ENCODE measurements at regions not wholly inside any gene's neighbourhood (a gene's known extent, or its start where the extent isn't known, plus 50 kb on each side); places are given as distances from the start of the nearest gene placed in this dataset.

DNA sequence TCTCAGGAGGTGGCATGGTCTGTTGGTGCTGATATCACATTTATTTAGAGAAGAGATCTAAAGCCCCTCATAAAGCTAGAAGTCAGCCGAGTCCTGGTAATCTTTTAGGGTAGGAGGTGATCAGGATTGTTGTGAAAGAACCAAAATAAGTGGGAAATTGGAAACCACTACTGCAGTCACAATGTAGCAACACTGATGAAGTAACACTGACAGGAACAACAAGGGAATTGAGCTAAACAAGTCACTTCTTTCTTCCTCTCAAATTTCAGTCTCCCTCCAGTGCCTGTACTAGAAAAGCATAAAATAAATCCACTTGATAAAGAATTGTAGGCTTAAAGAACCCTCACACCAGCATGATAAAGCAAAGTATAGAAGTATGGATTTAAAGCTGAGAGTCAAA is 1509.0 kb downstream of the GRIK2 start:
- TF ChIP-seq, protein P1, sequence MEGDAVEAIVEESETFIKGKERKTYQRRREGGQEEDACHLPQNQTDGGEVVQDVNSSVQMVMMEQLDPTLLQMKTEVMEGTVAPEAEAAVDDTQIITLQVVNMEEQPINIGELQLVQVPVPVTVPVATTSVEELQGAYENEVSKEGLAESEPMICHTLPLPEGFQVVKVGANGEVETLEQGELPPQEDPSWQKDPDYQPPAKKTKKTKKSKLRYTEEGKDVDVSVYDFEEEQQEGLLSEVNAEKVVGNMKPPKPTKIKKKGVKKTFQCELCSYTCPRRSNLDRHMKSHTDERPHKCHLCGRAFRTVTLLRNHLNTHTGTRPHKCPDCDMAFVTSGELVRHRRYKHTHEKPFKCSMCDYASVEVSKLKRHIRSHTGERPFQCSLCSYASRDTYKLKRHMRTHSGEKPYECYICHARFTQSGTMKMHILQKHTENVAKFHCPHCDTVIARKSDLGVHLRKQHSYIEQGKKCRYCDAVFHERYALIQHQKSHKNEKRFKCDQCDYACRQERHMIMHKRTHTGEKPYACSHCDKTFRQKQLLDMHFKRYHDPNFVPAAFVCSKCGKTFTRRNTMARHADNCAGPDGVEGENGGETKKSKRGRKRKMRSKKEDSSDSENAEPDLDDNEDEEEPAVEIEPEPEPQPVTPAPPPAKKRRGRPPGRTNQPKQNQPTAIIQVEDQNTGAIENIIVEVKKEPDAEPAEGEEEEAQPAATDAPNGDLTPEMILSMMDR (IDR thresholded peaks at IDR 0.05) = no peak
- TF ChIP-seq POLR2AphosphoS5 (IDR thresholded peaks at IDR 0.05; ENCODE audit: insufficient read depth in 1 of 2, low read depth in 1 of 2) = no peak
